ENCODE measurements at regions not wholly inside any gene's neighbourhood (a gene's known extent, or its start where the extent isn't known, plus 50 kb on each side); places are given as distances from the start of the nearest gene placed in this dataset.
A peak's percentile ranks its signal among the peaks of the same experiment; 100 is the strongest.

DNA sequence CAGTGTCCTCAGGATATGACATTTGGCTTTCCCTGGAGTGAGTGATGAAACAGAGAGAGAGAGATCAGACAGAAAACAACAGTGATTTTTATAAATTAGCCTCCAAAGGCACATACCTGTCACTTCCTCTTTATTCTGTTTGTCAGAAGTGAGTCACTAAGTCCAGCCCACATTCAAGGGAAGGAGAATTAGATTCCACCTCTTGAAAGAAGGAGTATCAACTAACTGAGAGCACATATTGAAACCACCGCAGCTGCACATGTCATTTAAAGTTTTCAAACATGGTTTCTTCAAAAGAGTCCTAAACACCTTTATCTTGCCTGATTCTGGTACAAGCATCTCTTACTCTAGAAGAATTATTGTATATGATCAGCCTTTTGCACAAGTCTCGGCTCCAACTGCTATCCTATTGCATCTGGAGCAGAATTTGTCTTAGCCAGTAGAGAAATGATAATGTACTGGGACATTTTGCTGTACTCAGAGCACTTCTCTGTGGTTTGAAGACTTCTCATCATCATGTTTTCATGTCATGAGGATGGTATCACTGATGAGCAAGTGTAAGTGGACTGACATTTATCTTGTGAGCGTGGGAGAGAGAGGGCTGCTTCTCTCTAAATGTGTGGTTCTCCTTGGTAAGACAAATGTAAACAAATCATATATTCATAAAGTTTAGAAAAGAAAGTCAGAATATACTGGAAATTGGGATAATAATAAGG lies 338.9 kb upstream of the CFAP20DC start (continued):
- TF ChIP-seq ZBTB11 (CRISPR knock-in tag; IDR thresholded peaks at IDR 0.05) (no peak), REST (IDR thresholded peaks at IDR 0.05; ENCODE audit: low read depth, low read length) (no peak), RUNX3 (IDR thresholded peaks at IDR 0.05; ENCODE audit: low read length) (peak; percentile 68), NR2C1 (IDR thresholded peaks at IDR 0.05) (no peak), NR2F1 (conservative IDR thresholded peaks at IDR 0.05) (0 out of 2 replicates have a peak, but pooled peaks have one; percentile 27), FOS (IDR thresholded peaks at IDR 0.05; ENCODE audit: borderline replicate concordance, extremely low read depth, insufficient read length) (no peak), MTA2 (IDR thresholded peaks at IDR 0.05; ENCODE audit: low read depth) (peak; percentile 46; the same call in 1 of the 2 replicates), IKZF2 (IDR thresholded peaks at IDR 0.05) (peak; percentile 35 to 56; a peak in 2 of 4 replicates), ZNF24 (IDR thresholded peaks at IDR 0.05) (no peak; the same call in 1 of the 2 replicates), KAT2A (conservative IDR thresholded peaks at IDR 0.05; ENCODE audit: control insufficient read depth, low read depth, low read length) (no peak), MYB (IDR thresholded peaks at IDR 0.05; ENCODE audit: borderline replicate concordance, low read depth, low read length) (no peak), IKZF1 (conservative IDR thresholded peaks at IDR 0.05) (peak; percentile 52), JUNB (IDR thresholded peaks at IDR 0.05) (peak; percentile 50), SRF (IDR thresholded peaks at IDR 0.05; ENCODE audit: low read depth in 2 of 2, low read length in 2 of 2) (no peak), NFIC (IDR thresholded peaks at IDR 0.05; ENCODE audit: low read depth, low read length) (0 out of 2 replicates have a peak, but pooled peaks have one; percentile 23), DPF2 (IDR thresholded peaks at IDR 0.05) (peak; percentile 53; the same call in 1 of the 2 replicates)
- TF ChIP-seq, protein P1, sequence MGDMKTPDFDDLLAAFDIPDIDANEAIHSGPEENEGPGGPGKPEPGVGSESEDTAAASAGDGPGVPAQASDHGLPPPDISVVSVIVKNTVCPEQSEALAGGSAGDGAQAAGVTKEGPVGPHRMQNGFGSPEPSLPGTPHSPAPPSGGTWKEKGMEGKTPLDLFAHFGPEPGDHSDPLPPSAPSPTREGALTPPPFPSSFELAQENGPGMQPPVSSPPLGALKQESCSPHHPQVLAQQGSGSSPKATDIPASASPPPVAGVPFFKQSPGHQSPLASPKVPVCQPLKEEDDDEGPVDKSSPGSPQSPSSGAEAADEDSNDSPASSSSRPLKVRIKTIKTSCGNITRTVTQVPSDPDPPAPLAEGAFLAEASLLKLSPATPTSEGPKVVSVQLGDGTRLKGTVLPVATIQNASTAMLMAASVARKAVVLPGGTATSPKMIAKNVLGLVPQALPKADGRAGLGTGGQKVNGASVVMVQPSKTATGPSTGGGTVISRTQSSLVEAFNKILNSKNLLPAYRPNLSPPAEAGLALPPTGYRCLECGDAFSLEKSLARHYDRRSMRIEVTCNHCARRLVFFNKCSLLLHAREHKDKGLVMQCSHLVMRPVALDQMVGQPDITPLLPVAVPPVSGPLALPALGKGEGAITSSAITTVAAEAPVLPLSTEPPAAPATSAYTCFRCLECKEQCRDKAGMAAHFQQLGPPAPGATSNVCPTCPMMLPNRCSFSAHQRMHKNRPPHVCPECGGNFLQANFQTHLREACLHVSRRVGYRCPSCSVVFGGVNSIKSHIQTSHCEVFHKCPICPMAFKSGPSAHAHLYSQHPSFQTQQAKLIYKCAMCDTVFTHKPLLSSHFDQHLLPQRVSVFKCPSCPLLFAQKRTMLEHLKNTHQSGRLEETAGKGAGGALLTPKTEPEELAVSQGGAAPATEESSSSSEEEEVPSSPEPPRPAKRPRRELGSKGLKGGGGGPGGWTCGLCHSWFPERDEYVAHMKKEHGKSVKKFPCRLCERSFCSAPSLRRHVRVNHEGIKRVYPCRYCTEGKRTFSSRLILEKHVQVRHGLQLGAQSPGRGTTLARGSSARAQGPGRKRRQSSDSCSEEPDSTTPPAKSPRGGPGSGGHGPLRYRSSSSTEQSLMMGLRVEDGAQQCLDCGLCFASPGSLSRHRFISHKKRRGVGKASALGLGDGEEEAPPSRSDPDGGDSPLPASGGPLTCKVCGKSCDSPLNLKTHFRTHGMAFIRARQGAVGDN (IDR thresholded peaks at IDR 0.05), result peak; percentile 43
